Lower lobe of right lung (tissue), 2 donors: ENCODE measurements at regions not wholly inside any gene's neighbourhood (a gene's known extent, or its start where the extent isn't known, plus 50 kb on each side); places are given as distances from the start of the nearest gene placed in this dataset.

Experiments used
- ATAC-seq, 2 donors: fragments of 200-7000 bp; cut with Tn5 transposase; one replicate each; pipeline ENCODE4 v1.9.1; 2020 to 2022; ENCODE audit warnings: mild to moderate bottlenecking in 2 of 2, moderate library complexity in 2 of 2
- DNase-seq: peaks from one replicate; pipeline ENCODE4 v3.0.0-alpha.2; 2020
- H3K27ac ChIP-seq: fragments of 200-600 bp; one replicate; pipeline ENCODE4 v1.8.0; 2022
- H3K27me3 ChIP-seq: fragments of 200-600 bp; one replicate; pipeline ENCODE4 v1.8.0; 2022; ENCODE audit warnings: low read depth
- H3K36me3 ChIP-seq: fragments of 200-600 bp; one replicate; pipeline ENCODE4 v1.8.0; 2022; ENCODE audit warnings: mild to moderate bottlenecking
- H3K4me1 ChIP-seq: fragments of 200-600 bp; one replicate; pipeline ENCODE4 v1.8.0; 2022
- H3K4me3 ChIP-seq: fragments of 200-600 bp; one replicate; pipeline ENCODE4 v1.8.0; 2022; ENCODE audit warnings: mild to moderate bottlenecking
- H3K9me3 ChIP-seq: fragments of 200-600 bp; one replicate; pipeline ENCODE4 v1.8.0; 2022
- CTCF ChIP-seq: fragments of 200-600 bp; IDR thresholded peaks from one replicate; pipeline ENCODE4 v1.8.0; 2022; ENCODE audit warnings: antibody characterized with exemption, mild to moderate bottlenecking
- intact Hi-C: fragments of 100-400 bp; cut with DNase I; formaldehyde crosslinking; loops from one replicate; pipeline ENCODE4 v1.11.0; 2022
- donor health status: DM: no; HTN: yes; CAD: no; lungs with severe emphysema.

DNA sequence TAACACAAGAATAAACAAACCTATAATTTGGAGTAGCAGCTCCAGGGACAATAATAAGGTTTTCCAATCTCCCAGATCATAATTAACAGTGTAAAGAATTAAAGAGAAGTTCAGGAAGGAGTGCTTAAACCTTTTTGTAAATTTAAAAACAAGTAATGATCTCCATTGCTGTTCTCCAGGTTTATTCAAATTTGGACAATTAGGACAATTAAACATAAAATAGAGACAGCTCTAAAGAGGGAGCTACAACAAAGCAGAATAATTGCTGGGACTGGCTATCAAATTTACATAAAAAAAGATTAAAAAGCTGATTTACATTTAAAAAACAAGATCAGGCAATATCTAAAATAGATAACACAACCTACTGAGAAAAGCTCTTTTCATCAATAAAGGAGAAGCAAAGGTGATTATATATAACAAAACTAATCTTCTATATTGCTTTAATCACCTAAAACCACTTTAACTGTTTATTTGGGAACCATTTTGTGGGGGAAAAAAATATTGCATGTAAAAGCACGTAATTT is 80.1 kb upstream of the CREB1 start:
- intact Hi-C loops = no loop called here
- no peak overlapping the region for H3K27ac ChIP-seq
- DNase-seq = no peak
- H3K36me3 ChIP-seq = no peaks in the 10 kb centered on the region
- no peaks in the 10 kb centered on the region for H3K27me3 ChIP-seq
- no peak for TF ChIP-seq CTCF
- H3K4me1 ChIP-seq = no peaks in the 10 kb centered on the region
- no peaks in the 10 kb centered on the region for H3K9me3 ChIP-seq
- ATAC-seq = no peak
- H3K4me3 ChIP-seq = no peak overlapping the region

DNA sequence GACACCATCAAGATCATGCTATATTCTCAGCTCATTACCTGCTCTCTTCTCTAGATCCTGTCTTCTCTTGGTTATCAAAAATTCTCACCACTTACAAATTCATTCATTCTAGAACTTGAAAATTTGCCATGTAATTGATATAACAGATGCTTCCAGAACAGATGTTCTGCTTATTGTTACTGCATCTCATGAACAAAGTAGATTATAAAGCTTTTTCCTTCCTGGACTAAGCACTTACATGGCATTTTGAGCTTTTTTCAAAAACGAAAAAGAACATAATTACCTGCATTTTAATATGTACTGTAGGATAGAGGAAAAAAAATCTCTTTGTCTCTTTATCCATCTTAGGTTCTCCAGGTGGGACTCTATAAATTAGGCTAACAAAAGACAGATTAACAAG is 79.6 kb upstream of the CREB1 start:
- Histone ChIP-seq H3K9me3 (no peaks in the 10 kb centered on the region), H3K4me3 (no peak overlapping the region), H3K27ac (no peak overlapping the region), H3K36me3 (no peaks in the 10 kb centered on the region), H3K27me3 (no peaks in the 10 kb centered on the region), H3K4me1 (no peaks in the 10 kb centered on the region)
- DNase-seq (no peak), ATAC-seq (no peak)
- TF ChIP-seq CTCF = no peak
- intact Hi-C loops = no loop called here

DNA sequence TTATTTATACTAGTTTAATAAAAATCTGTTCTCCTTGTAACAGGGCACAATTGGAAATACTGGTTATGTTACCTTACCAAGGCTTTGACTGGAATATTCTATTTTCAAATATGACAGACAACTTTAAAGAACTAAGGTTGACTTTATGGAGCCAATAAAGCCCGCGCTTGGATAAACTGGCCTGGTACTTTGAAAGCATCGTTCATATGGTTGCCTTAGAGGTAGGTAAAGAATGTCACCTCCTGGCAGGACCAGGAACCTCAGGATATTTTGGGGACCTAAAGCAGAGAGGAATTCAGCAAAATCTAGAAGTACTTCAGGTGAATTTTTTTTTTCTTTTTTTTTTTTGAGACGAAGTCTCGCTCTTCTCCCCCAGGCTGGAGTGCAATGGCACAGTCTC is 71.2 kb upstream of the CREB1 start:
- TF ChIP-seq CTCF = no peak
- no peak overlapping the region for H3K27ac ChIP-seq
- no peak for ATAC-seq

GRCh38 chr2:207459990-207460757 is 69.6 kb upstream of the CREB1 start:
- no peak for DNase-seq

More for the DNA sequence above, 71.2 kb upstream of the CREB1 start:
- Histone ChIP-seq H3K36me3 (no peaks in the 10 kb centered on the region), H3K9me3 (no peaks in the 10 kb centered on the region), H3K4me3 (no peak overlapping the region), H3K27me3 (no peaks in the 10 kb centered on the region), H3K4me1 (no peaks in the 10 kb centered on the region)
- intact Hi-C loops = no loop called here
- DNase-seq = no peak

GRCh38 chr2:207463433-207463832 is 66.3 kb upstream of the CREB1 start:
- DNase-seq = no peak
- no peak for ATAC-seq
- Histone ChIP-seq H3K4me1 (no peaks in the 10 kb centered on the region), H3K27me3 (no peaks in the 10 kb centered on the region), H3K4me3 (no peak overlapping the region), H3K9me3 (no peaks in the 10 kb centered on the region), H3K36me3 (no peaks in the 10 kb centered on the region), H3K27ac (no peak overlapping the region)
- intact Hi-C loops = no loop called here
- TF ChIP-seq CTCF = no peak

More at GRCh38 chr2:207459990-207460757, 69.6 kb upstream of the CREB1 start:
- no peak overlapping the region for H3K27ac ChIP-seq
- no peak for TF ChIP-seq CTCF
- intact Hi-C loops = no loop called here
- no peaks in the 10 kb centered on the region for H3K27me3 ChIP-seq
- no peak overlapping the region for H3K4me3 ChIP-seq
- no peak for ATAC-seq
- no peaks in the 10 kb centered on the region for H3K9me3 ChIP-seq
- no peaks in the 10 kb centered on the region for H3K4me1 ChIP-seq
- H3K36me3 ChIP-seq = no peaks in the 10 kb centered on the region
